ENCODE measurements at regions not wholly inside any gene's neighbourhood (a gene's known extent, or its start where the extent isn't known, plus 50 kb on each side); places are given as distances from the start of the nearest gene placed in this dataset.

DNA sequence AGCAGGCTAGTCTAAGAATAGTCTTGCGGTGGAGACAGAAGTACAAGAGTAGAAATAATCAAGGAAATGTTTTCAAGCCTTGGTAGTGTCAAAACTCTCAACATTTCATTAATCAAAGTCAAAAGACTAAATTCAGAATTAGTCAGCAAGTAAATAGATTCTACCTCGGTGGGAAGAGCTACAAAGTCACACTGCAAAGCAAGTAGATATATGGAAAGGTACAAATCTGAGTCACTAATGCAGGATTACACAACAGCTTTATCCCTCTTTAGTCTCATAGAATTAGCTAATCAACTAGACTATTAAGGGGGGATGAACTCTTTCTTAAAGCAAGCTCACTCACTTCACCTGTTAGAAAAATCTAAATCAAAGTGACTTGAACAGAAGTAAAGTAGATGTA, 568.7 kb upstream of the CNTNAP5 start:
- no peak for TF ChIP-seq CTCF (IDR thresholded peaks at IDR 0.05; ENCODE audit: low read depth, low read length)
- TF ChIP-seq POLR2A (IDR thresholded peaks at IDR 0.05; ENCODE audit: extremely low read depth, insufficient read length), result no peak
- TF ChIP-seq, protein P1, sequence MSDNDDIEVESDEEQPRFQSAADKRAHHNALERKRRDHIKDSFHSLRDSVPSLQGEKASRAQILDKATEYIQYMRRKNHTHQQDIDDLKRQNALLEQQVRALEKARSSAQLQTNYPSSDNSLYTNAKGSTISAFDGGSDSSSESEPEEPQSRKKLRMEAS (IDR thresholded peaks at IDR 0.05; ENCODE audit: low read depth, low read length), result no peak

Measured in NB4 (cell line).